WTC11 (cell line): ENCODE measurements at regions not wholly inside any gene's neighbourhood (a gene's known extent, or its start where the extent isn't known, plus 50 kb on each side); places are given as distances from the start of the nearest gene placed in this dataset.

Experiments used
- ATAC-seq: fragments of 200-7000 bp; cut with Tn5 transposase; 2 replicates; pipeline ENCODE4 v1.10.0; 2021; ENCODE audit warnings: mild to moderate bottlenecking, moderate library complexity
- CTCF ChIA-PET: fragments of 300-600 bp; sonication (Branson Sonifier 250); formaldehyde crosslinking; loops from one replicate; lab custom pipeline; 2021; ENCODE audit warnings: antibody characterized with exemption; lab: Charles Lee
- POLR2A ChIA-PET: fragments of 350-600 bp; sonication (Branson Sonifier 250); formaldehyde crosslinking; loops from one replicate; lab custom pipeline; 2021; ENCODE audit warnings: antibody characterized with exemption; lab: Charles Lee
- DNase-seq: peaks from one replicate; pipeline ENCODE4 v3.0.0; 2021; ENCODE audit warnings: low spot score
- H3K27ac Mint-ChIP-seq: 2 replicates; pipeline ENCODE4 v1.8.0; 2021; ENCODE audit warnings: mixed read lengths
- H3K27me3 Mint-ChIP-seq: 2 replicates; pipeline ENCODE4 v1.8.0; 2021; ENCODE audit warnings: low read depth, mild to moderate bottlenecking, moderate library complexity, mixed read lengths
- H3K36me3 Mint-ChIP-seq: 2 replicates; pipeline ENCODE4 v1.8.0; 2021; ENCODE audit warnings: mixed read lengths
- H3K4me1 Mint-ChIP-seq: 2 replicates; pipeline ENCODE4 v1.8.0; 2022; ENCODE audit warnings: mixed read lengths
- H3K4me3 Mint-ChIP-seq: 2 replicates; pipeline ENCODE4 v1.8.0; 2021; ENCODE audit warnings: mild to moderate bottlenecking, moderate library complexity, mixed read lengths
- H3K9me3 Mint-ChIP-seq: 2 replicates; pipeline ENCODE4 v1.8.0; 2021; ENCODE audit warnings: mixed read lengths
- AFF4 ChIP-seq: sonication (generic); formaldehyde crosslinking; IDR thresholded peaks from 2 replicates; pipeline ENCODE4 v1.8.1; 2023; ENCODE audit warnings: mild to moderate bottlenecking, missing genetic modification reagents, borderline replicate concordance
- FOXJ3 ChIP-seq: sonication (generic); formaldehyde crosslinking; IDR thresholded peaks from 2 replicates; pipeline ENCODE4 v1.9.0; 2021; ENCODE audit warnings: missing genetic modification reagents, mild to moderate bottlenecking, borderline replicate concordance
- FOXP1 ChIP-seq: sonication (generic); formaldehyde crosslinking; IDR thresholded peaks from 2 replicates; pipeline ENCODE4 v1.8.0; 2022; ENCODE audit warnings: missing genetic modification reagents, mild to moderate bottlenecking, moderate library complexity, borderline replicate concordance
- FOXP4 ChIP-seq: sonication (generic); formaldehyde crosslinking; IDR thresholded peaks from 2 replicates; pipeline ENCODE4 v1.8.0; 2022; ENCODE audit warnings: mild to moderate bottlenecking, missing genetic modification reagents
- GABPB1 ChIP-seq: sonication (generic); formaldehyde crosslinking; IDR thresholded peaks from 2 replicates; pipeline ENCODE4 v1.8.1; 2023; ENCODE audit warnings: mild to moderate bottlenecking, missing genetic modification reagents
- GRHL2 ChIP-seq: fragments of 250-450 bp; sonication (Bioruptor Pico); IDR thresholded peaks from 2 replicates; pipeline ENCODE4 v1.8.0; 2022; ENCODE audit warnings: mild to moderate bottlenecking, moderate library complexity; ENCODE audit not compliant: insufficient replicate concordance, severe bottlenecking
- JAZF1 ChIP-seq: fragments of 250-450 bp; sonication (Bioruptor Pico); IDR thresholded peaks from 2 replicates; pipeline ENCODE4 v1.9.0; 2021; ENCODE audit warnings: moderate library complexity, mild to moderate bottlenecking, inconsistent platforms
- JUN ChIP-seq: sonication (generic); formaldehyde crosslinking; IDR thresholded peaks from 2 replicates; pipeline ENCODE4 v1.8.0; 2023; ENCODE audit warnings: mild to moderate bottlenecking, missing genetic modification reagents
- MAX ChIP-seq: sonication (generic); formaldehyde crosslinking; IDR thresholded peaks from 2 replicates; pipeline ENCODE4 v1.8.0; 2022; ENCODE audit warnings: mild to moderate bottlenecking, missing genetic modification reagents
- MYBL2 ChIP-seq: sonication (generic); formaldehyde crosslinking; IDR thresholded peaks from 2 replicates; pipeline ENCODE4 v1.8.1; 2023; ENCODE audit warnings: mild to moderate bottlenecking, moderate library complexity, missing genetic modification reagents
- NFATC4 ChIP-seq: fragments of 250-450 bp; sonication (Bioruptor Pico); IDR thresholded peaks from 2 replicates; pipeline ENCODE4 v1.9.0; 2021; ENCODE audit warnings: mild to moderate bottlenecking
- NR3C1 ChIP-seq: sonication (generic); formaldehyde crosslinking; conservative IDR thresholded peaks from 2 replicates; pipeline ENCODE4 v1.8.1; 2023; ENCODE audit warnings: low read depth, mild to moderate bottlenecking, missing genetic modification reagents
- PRDM15 ChIP-seq: sonication (generic); formaldehyde crosslinking; IDR thresholded peaks from 2 replicates; pipeline ENCODE4 v1.8.0; 2022; ENCODE audit warnings: missing genetic modification reagents
- SMAD3 ChIP-seq: sonication (generic); formaldehyde crosslinking; IDR thresholded peaks from 2 replicates; pipeline ENCODE4 v1.8.0; 2022; ENCODE audit warnings: missing genetic modification reagents, mild to moderate bottlenecking, borderline replicate concordance
- SOX15 ChIP-seq: fragments of 250-450 bp; sonication (Bioruptor Pico); IDR thresholded peaks from 2 replicates; pipeline ENCODE4 v1.9.0; 2021; ENCODE audit warnings: mild to moderate bottlenecking
- ZBTB43 ChIP-seq: sonication (generic); formaldehyde crosslinking; IDR thresholded peaks from 2 replicates; pipeline ENCODE4 v1.8.1; 2023; ENCODE audit warnings: mild to moderate bottlenecking, missing genetic modification reagents
- ZNF232 ChIP-seq: sonication (generic); formaldehyde crosslinking; IDR thresholded peaks from 2 replicates; pipeline ENCODE4 v1.8.0; 2022; ENCODE audit warnings: mild to moderate bottlenecking, missing genetic modification reagents
- ZNF263 ChIP-seq: sonication (generic); formaldehyde crosslinking; IDR thresholded peaks from 2 replicates; pipeline ENCODE4 v1.8.1; 2022; ENCODE audit warnings: low read depth, mild to moderate bottlenecking, moderate library complexity, missing genetic modification reagents
- ZNF425 ChIP-seq: fragments of 250-450 bp; sonication (Bioruptor Pico); conservative IDR thresholded peaks from 2 replicates; pipeline ENCODE4 v1.9.0; 2021; ENCODE audit warnings: mild to moderate bottlenecking

- H3K4me1 Mint-ChIP-seq: no peaks in the 10 kb centered on the region
- peaks cover 18% of the 10 kb centered on the region for H3K9me3 Mint-ChIP-seq
- POLR2A ChIA-PET: no interaction called here
Observed at GRCh38 chr18:13998571-13998970, 83.2 kb upstream of the MC2R start.

GRCh38 chr18:13993730-13994129 is 78.4 kb upstream of the MC2R start:
- no peak for ATAC-seq
- no peak for TF ChIP-seq NR3C1 (CRISPR knock-in tag)
- TF ChIP-seq MYBL2: no peak
- no peak for TF ChIP-seq JAZF1
- TF ChIP-seq SMAD3: no peak
- TF ChIP-seq FOXP1 (CRISPR knock-in tag): no peak
- TF ChIP-seq FOXJ3 (CRISPR knock-in tag): no peak
- no peak for TF ChIP-seq NFATC4 (CRISPR knock-in tag)
- no peak for TF ChIP-seq ZNF425 (CRISPR knock-in tag)
- no peak for TF ChIP-seq ZNF263 (CRISPR knock-in tag)
- TF ChIP-seq GABPB1 (CRISPR knock-in tag): no peak
- no peak for TF ChIP-seq GRHL2 (CRISPR knock-in tag)
- no peak for TF ChIP-seq MAX (CRISPR knock-in tag)
- TF ChIP-seq PRDM15: no peak
- no peak for TF ChIP-seq FOXP4 (CRISPR knock-in tag)
- TF ChIP-seq SOX15: no peak
- no peak for TF ChIP-seq JUN (CRISPR knock-in tag)
- TF ChIP-seq ZBTB43 (CRISPR knock-in tag): no peak

More at GRCh38 chr18:13998571-13998970, 83.2 kb upstream of the MC2R start:
- TF ChIP-seq AFF4 (CRISPR knock-in tag) (no peak), ZNF232 (CRISPR knock-in tag) (no peak)
- H3K27me3 Mint-ChIP-seq: no peaks in the 10 kb centered on the region; the same call in 1 of the 2 replicates
- no peak overlapping the region for H3K27ac Mint-ChIP-seq
- CTCF ChIA-PET: no interaction called here
- DNase-seq: no peak
- H3K36me3 Mint-ChIP-seq: no peaks in the 10 kb centered on the region; the same call in 1 of the 2 replicates
- no peak for ATAC-seq
- no peak overlapping the region for H3K4me3 Mint-ChIP-seq

More at GRCh38 chr18:13993730-13994129, 78.4 kb upstream of the MC2R start:
- Mint-ChIP-seq H3K9me3 (peaks cover 25% of the 10 kb centered on the region), H3K4me1 (peaks cover 11% of the 10 kb centered on the region), H3K27ac (no peak overlapping the region), H3K4me3 (no peak overlapping the region), H3K27me3 (no peaks in the 10 kb centered on the region), H3K36me3 (peaks cover 21% of the 10 kb centered on the region)
- DNase-seq: no peak
- ChIA-PET CTCF (interaction anchor here (1.0 kb wide), 1 partner anchor 11 kb away, joined by 4 read pairs; no protein-coding TSS in a partner anchor), POLR2A (no interaction called here)
